ENCODE measurements at regions not wholly inside any gene's neighbourhood (a gene's known extent, or its start where the extent isn't known, plus 50 kb on each side); places are given as distances from the start of the nearest gene placed in this dataset.

DNA sequence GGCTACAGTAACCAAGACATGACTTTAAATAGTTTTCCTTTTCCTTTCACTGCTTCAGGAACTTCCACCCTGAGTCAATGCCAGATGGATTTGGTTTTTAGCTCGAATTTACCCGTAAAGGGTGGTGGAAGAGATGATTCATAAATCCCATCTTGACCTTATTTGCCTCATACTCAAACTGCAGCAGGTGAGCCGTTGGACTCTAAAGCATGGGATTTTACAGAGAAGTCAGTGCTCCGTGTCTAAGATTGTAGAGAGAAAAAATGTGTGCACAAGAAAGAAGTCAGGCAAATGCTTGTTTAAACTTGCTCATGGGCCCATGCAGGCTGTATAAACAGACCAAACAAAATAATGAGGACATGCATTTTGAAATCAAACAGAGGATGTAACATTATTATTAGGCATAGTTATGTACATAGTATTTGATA, 369.7 kb upstream of the TRIB2 start:
- POLR2A ChIA-PET = no interaction called here
- dilution Hi-C loops (cut with MboI; ENCODE audit: extremely low pct_ligation_motif_present, low sequenced_read_pairs) = no loop called here

DNA sequence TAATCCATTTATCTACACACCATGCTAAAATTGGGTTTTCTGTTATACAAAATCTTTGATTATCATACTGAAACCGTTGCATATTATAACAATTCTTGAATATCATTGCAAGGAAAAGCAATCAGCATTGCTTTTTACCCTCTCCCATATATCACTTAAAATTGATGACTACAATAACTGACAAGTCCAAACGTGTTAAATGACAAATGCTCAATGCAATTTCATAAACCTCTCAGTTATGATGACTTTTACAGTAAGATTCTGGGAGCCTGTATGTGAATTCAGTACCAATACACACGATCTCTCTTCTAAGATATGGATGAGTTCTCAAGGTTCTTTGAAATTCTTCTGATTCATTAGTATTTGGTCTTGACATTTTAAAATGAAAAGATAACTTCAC, 368.5 kb upstream of the TRIB2 start:
- Histone ChIP-seq H3K4me2 (ENCODE audit: insufficient read depth, low read length) (no peak overlapping the region), H3K4me3 (replicated peaks in 1 of 3; ENCODE audit: insufficient read depth in 1 of 3, low read depth in 1 of 3, low read length in 3 of 3) (no peak overlapping the region), H2AFZ (ENCODE audit: low read depth, low read length) (no peak overlapping the region), H3K9ac (replicated peaks; ENCODE audit: extremely low read depth, insufficient read depth, low read length) (no peak overlapping the region), H3K27me3 (ENCODE audit: control insufficient read depth in 2 of 2, insufficient read depth in 2 of 2, low read length in 2 of 2) (no peaks in the 10 kb centered on the region), H3K27ac (ENCODE audit: insufficient read depth, low read depth, low read length) (no peak overlapping the region), H3K9me1 (replicated peaks; ENCODE audit: control insufficient read depth, extremely low read depth, insufficient read depth, low read length) (no peaks in the 10 kb centered on the region), H3K79me2 (ENCODE audit: control insufficient read depth, insufficient read depth, low read length) (no peaks in the 10 kb centered on the region), H4K20me1 (replicated peaks; ENCODE audit: control insufficient read depth, extremely low read depth, insufficient read depth, low read length) (no peaks in the 10 kb centered on the region), H3K36me3 (ENCODE audit: control insufficient read depth in 2 of 2, extremely low read depth in 1 of 2, insufficient read depth in 2 of 2, low read length in 2 of 2) (no peaks in the 10 kb centered on the region), H3K9me3 (replicated peaks; ENCODE audit: control insufficient read depth, insufficient read depth, low read length) (no peaks in the 10 kb centered on the region), H3K4me1 (ENCODE audit: control insufficient read depth, extremely low read depth, insufficient read depth, low read length) (no peaks in the 10 kb centered on the region)
- ChIA-PET POLR2A (no interaction called here), CTCF (no interaction called here)
- no peak for FAIRE-seq
- BruUV-seq (replicated peaks) = no TSS peak
- TF ChIP-seq MYC (IDR thresholded peaks at IDR 0.05; ENCODE audit: low read depth, low read length) (no peak), GATA2 (IDR thresholded peaks at IDR 0.05; ENCODE audit: insufficient read depth, insufficient read length, low read depth, low read length) (no peak), EZH2 (IDR thresholded peaks at IDR 0.05; ENCODE audit: borderline replicate concordance, low read depth, low read length, severe bottlenecking) (no peak)
- TF ChIP-seq, protein P1, sequence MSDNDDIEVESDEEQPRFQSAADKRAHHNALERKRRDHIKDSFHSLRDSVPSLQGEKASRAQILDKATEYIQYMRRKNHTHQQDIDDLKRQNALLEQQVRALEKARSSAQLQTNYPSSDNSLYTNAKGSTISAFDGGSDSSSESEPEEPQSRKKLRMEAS (IDR thresholded peaks at IDR 0.05; ENCODE audit: insufficient read depth, insufficient read length) = no peak
- TF ChIP-seq, protein P2, sequence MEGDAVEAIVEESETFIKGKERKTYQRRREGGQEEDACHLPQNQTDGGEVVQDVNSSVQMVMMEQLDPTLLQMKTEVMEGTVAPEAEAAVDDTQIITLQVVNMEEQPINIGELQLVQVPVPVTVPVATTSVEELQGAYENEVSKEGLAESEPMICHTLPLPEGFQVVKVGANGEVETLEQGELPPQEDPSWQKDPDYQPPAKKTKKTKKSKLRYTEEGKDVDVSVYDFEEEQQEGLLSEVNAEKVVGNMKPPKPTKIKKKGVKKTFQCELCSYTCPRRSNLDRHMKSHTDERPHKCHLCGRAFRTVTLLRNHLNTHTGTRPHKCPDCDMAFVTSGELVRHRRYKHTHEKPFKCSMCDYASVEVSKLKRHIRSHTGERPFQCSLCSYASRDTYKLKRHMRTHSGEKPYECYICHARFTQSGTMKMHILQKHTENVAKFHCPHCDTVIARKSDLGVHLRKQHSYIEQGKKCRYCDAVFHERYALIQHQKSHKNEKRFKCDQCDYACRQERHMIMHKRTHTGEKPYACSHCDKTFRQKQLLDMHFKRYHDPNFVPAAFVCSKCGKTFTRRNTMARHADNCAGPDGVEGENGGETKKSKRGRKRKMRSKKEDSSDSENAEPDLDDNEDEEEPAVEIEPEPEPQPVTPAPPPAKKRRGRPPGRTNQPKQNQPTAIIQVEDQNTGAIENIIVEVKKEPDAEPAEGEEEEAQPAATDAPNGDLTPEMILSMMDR (IDR thresholded peaks at IDR 0.05; ENCODE audit: extremely low read depth in 1 of 2, insufficient read depth in 1 of 2, low read depth in 1 of 2, low read length in 2 of 2) = no peak
- dilution Hi-C loops (cut with MboI; ENCODE audit: extremely low pct_ligation_motif_present, low sequenced_read_pairs) = no loop called here
- intact Hi-C loops (cut with micrococcal nuclease) = no loop called here
- no peak for DNase-seq (ENCODE audit: low read depth, low spot score)

More for the DNA sequence above, 369.7 kb upstream of the TRIB2 start:
- H3K36me3 ChIP-seq (ENCODE audit: control insufficient read depth in 2 of 2, extremely low read depth in 1 of 2, insufficient read depth in 2 of 2, low read length in 2 of 2) = no peaks in the 10 kb centered on the region
- H3K27me3 ChIP-seq (ENCODE audit: control insufficient read depth in 2 of 2, insufficient read depth in 2 of 2, low read length in 2 of 2) = no peaks in the 10 kb centered on the region
- H3K4me1 ChIP-seq (ENCODE audit: control insufficient read depth, extremely low read depth, insufficient read depth, low read length) = no peaks in the 10 kb centered on the region
- TF ChIP-seq, protein P1 (IDR thresholded peaks at IDR 0.05; ENCODE audit: insufficient read depth, insufficient read length) = no peak
- TF ChIP-seq MYC (IDR thresholded peaks at IDR 0.05; ENCODE audit: low read depth, low read length) = no peak
- TF ChIP-seq, protein P2 (IDR thresholded peaks at IDR 0.05; ENCODE audit: extremely low read depth in 1 of 2, insufficient read depth in 1 of 2, low read depth in 1 of 2, low read length in 2 of 2) = no peak
- DNase-seq (ENCODE audit: low read depth, low spot score) (no peak), FAIRE-seq (no peak)
- intact Hi-C loops (cut with micrococcal nuclease) = no loop called here
- BruUV-seq (replicated peaks) = no TSS peak
- H4K20me1 ChIP-seq (replicated peaks; ENCODE audit: control insufficient read depth, extremely low read depth, insufficient read depth, low read length) = no peaks in the 10 kb centered on the region
- no peak overlapping the region for H3K4me2 ChIP-seq (ENCODE audit: insufficient read depth, low read length)
- no peak overlapping the region for H3K9ac ChIP-seq (replicated peaks; ENCODE audit: extremely low read depth, insufficient read depth, low read length)
- no peak overlapping the region for H2AFZ ChIP-seq (ENCODE audit: low read depth, low read length)
- no peaks in the 10 kb centered on the region for H3K9me1 ChIP-seq (replicated peaks; ENCODE audit: control insufficient read depth, extremely low read depth, insufficient read depth, low read length)
- H3K79me2 ChIP-seq (ENCODE audit: control insufficient read depth, insufficient read depth, low read length) = no peaks in the 10 kb centered on the region
- H3K9me3 ChIP-seq (replicated peaks; ENCODE audit: control insufficient read depth, insufficient read depth, low read length) = no peaks in the 10 kb centered on the region
- CTCF ChIA-PET = no interaction called here
- no peak overlapping the region for H3K27ac ChIP-seq (ENCODE audit: insufficient read depth, low read depth, low read length)
- no peak overlapping the region for H3K4me3 ChIP-seq (replicated peaks in 1 of 3; ENCODE audit: insufficient read depth in 1 of 3, low read depth in 1 of 3, low read length in 3 of 3)

Measured in endothelial cell of umbilical vein (primary cell).